Motor neuron (in vitro differentiated cells): ENCODE measurements at regions not wholly inside any gene's neighbourhood (a gene's known extent, or its start where the extent isn't known, plus 50 kb on each side); places are given as distances from the start of the nearest gene placed in this dataset.

Source experiments
- ATAC-seq, 8 experiments: fragments of 200-7000 bp; cut with Tn5 transposase; replicated peaks in 6 of 8; 2 replicates each; pipeline ENCODE4 v1.8.0; 2021; ENCODE audit warnings: mild to moderate bottlenecking in 8 of 8, moderate library complexity in 8 of 8
- H3K27ac ChIP-seq, 2 donors: fragments of 250-450 bp; sonication (Bioruptor Pico); 2 replicates each; pipeline ENCODE4 v1.9.0; 2021; ENCODE audit warnings: antibody characterized with exemption in 2 of 2, mild to moderate bottlenecking in 2 of 2, moderate library complexity in 1 of 2
- H3K4me1 ChIP-seq, 2 donors: fragments of 250-450 bp; sonication (Bioruptor Pico); replicated peaks in 1 of 2; 2 replicates each; pipeline ENCODE4 v1.6.1; 2021; ENCODE audit warnings: antibody characterized with exemption in 2 of 2, mild to moderate bottlenecking in 2 of 2, moderate library complexity in 1 of 2
- H3K4me3 ChIP-seq, 5 donors: fragments of 250-450 bp; sonication (Bioruptor Pico); 2 replicates each; pipeline ENCODE4 v1.9.0; 2021; ENCODE audit warnings: antibody characterized with exemption in 5 of 5, mild to moderate bottlenecking in 5 of 5, moderate library complexity in 4 of 5
- WGBS, 10 experiments: fragments of 450-650 bp; shearing (Covaris generic); methylation state at CpG; one replicate each; pipeline ENCODE4 v1.0.0; 2022; 5-methylcytosine and 5-hydroxymethylcytosine counted together
- in situ Hi-C, 9 experiments: fragments of 400-800 bp; cut with MboI; loops; one replicate each; pipeline ENCODE4 v1.15.0; 2021; ENCODE audit warnings: low sequenced_read_pairs in 9 of 9, low pct_unique_long_range_greater_than_20kb in 2 of 9; ENCODE audit not compliant: unreplicated experiment in 9 of 9

DNA sequence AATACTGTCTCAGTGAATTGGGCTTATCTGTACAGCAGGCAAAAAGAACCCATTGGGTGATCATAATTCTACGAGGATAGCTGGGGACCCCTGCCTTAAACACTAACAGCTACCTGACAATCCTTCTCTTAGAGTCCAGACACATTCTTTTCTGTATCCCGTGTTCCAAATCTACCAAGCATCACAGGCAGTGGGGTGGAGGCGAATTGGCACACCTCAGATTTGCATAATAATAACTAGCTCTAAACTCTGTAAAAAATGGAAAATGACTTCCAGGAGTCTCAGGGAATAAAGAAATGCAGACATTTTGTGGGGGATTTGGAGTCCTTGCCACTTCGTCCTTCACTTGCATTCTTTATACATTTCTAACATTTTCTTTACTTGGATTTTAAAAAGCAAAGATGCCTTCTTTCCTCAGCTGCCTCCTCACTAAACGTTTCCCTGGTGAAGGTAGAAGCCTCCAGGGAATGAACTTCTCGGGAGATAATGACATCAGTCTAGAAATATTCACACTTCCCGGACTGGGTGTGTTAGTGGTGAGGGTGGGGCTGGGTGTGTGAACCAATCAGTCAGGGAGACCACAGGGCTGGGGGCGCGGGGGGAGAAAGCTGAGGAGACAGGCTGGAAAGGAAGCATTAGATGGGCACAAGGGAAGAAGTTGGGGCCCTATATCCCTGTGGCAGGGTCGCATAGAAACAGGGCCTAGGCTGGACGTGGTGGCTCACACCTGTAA, 59.1 kb upstream of the BOD1L2 start:
- H3K4me1 ChIP-seq, result peaks cover 0 to 7% of the 10 kb centered on the region in 2 donors
- WGBS, 10 experiments, result 0 to 81% (median 46%) methylated on average over 1 to 9 of the region's 11 CpGs; no CpG with 5 or more reads in 1 of the 10 experiments
- peak in 6 of 8 experiments; percentile 51 to 97 (median 84) for ATAC-seq
- no peak overlapping the region for H3K27ac ChIP-seq
- no peak overlapping the region for H3K4me3 ChIP-seq
- in situ Hi-C loops, result no loop called here

DNA sequence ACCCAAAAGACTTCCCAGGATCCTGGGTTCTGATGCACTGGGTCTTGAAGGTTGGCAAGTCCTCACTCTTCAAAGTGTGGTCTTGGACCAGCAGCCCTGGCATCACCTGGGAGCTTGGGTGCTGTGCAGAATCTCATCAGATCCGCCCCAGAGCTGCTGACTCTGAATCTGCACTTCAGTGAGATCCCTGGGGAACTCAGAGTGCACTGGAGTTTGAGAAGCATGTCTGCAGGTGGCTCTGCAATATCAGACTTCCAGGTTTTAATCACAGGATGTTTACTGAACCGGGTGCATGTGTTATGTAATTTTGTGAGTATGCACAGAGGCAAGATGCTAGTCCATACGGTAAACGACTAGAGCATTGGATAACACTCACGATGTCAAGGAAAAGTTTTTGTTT, 58.0 kb upstream of the BOD1L2 start:
- H3K4me3 ChIP-seq, result no peak overlapping the region
- H3K4me1 ChIP-seq, result peaks cover 0 to 7% of the 10 kb centered on the region in 2 donors
- H3K27ac ChIP-seq, result no peak overlapping the region
- no peak for ATAC-seq
- WGBS, 10 experiments, result 18 to 100% (median 80%) methylated on average over 1 to 4 of the region's 5 CpGs; no CpG with 5 or more reads in 5 of the 10 experiments
- in situ Hi-C loops, result no loop called here

DNA sequence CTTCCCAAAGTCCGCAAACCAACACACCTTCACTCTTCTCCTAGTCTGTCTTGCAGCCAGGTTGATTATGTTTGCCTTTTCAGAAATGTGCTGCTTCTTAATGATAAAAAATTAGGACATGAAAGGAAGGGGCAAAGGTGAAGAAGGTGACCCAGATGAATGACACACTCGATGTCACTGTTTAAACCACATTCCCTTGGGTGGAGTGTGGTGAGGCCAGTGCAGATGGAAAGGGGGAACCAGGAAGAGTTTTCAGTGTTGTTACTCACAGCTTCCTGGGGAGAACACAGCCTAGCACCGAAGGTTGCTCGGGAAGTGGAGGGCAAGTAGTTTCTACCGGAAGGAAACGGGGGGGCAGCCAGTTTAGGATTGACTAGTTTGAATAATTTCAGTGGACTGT, 57.2 kb upstream of the BOD1L2 start:
- no peak for ATAC-seq
- Histone ChIP-seq H3K4me1 (peaks cover 0 to 7% of the 10 kb centered on the region in 2 donors), H3K4me3 (no peak overlapping the region), H3K27ac (no peak overlapping the region)
- in situ Hi-C loops, result no loop called here
- WGBS, 10 experiments, result 12 to 100% (median 90%) methylated on average over 1 to 5 of the region's 6 CpGs; no CpG with 5 or more reads in 3 of the 10 experiments

DNA sequence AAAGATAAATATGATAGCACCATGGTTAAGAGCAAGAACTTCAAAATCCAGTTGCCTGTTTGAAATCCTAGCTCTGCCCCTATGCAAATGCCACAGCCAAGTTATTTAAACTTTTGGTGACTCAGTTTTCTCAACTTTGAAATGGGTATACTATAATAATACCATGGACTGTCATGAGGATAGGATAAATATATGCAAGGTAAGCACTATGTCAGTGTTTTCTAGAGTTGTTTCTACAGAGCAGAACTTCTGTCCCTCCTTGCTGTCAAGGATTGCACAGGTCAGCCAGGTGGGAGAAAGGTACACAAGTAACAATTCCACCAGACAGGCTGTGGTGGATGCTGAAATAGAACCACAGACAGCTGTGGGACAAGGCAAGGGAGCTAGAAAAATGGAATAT, 55.7 kb upstream of the BOD1L2 start:
- in situ Hi-C loops, result no loop called here
- no peak for ATAC-seq
- peaks cover 4 to 7% of the 10 kb centered on the region in 2 donors for H3K4me1 ChIP-seq
- H3K27ac ChIP-seq, result no peak overlapping the region
- H3K4me3 ChIP-seq, result no peak overlapping the region

DNA sequence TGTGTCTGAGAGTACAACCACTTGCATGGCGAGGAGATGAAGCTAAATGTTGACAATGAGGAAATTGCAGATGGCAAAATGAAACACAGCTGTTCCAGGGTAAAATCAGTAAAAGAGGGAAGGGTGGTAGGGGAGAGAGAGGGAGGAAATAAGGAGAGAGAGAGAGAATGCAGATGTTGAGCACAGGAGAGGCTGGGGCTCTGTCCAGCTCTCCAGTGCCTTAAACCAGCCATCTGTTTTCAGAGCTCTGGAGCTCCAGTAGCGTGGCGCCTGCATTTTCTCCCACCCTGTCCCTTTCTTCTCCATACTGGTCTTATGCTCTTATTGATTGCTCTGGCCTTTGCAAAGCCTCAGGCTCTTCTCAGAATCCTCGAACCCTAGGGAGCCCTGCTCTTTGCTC, 52.7 kb upstream of the BOD1L2 start:
- ATAC-seq, result peak in 2 of 8 experiments; percentile 53 to 57
- Histone ChIP-seq H3K27ac (no peak overlapping the region), H3K4me3 (no peak overlapping the region), H3K4me1 (peaks cover 4 to 7% of the 10 kb centered on the region in 2 donors)
- 0 to 100% (median 69%) methylated on average over 1 to 4 of the region's 4 CpGs; no CpG with 5 or more reads in 5 of the 10 experiments for WGBS, 10 experiments
- in situ Hi-C loops, result no loop called here

DNA sequence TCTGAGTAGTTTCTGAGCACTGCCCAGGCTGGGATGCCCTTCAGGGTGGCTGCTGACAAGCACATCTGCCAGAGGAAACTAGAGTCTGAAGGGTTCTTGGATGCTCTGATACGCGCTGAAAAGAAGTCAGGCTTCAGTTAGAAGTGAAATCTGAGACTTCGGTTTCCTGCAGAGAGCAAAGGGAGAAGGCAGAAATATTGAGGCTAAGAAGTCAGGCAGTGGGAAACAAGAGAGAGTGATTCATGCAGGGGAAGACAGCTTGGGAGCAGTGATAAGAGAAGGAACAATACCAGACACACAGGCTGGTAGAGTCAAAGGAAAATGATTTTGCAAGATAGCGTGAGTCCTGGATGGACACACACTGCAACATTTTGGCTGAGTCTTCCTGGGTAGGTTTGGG, 51.0 kb upstream of the BOD1L2 start:
- no peak overlapping the region for H3K4me3 ChIP-seq
- in situ Hi-C loops, result no loop called here
- WGBS, 10 experiments, result 8 to 60% (median 47%) methylated on average over 1 to 4 of the region's 4 CpGs; no CpG with 5 or more reads in 5 of the 10 experiments
- no peak overlapping the region for H3K27ac ChIP-seq
- ATAC-seq, result peak in 2 of 8 experiments; percentile 33 to 45
- peaks cover 4 to 7% of the 10 kb centered on the region in 2 donors for H3K4me1 ChIP-seq
